Ishikawa (cell line): ENCODE measurements at regions not wholly inside any gene's neighbourhood (a gene's known extent, or its start where the extent isn't known, plus 50 kb on each side); places are given as distances from the start of the nearest gene placed in this dataset.

ENCODE experiments used
- CEBPB ChIP-seq: IDR thresholded peaks from 2 replicates; pipeline ENCODE4 v1.6.1; 2012
- CREB1 ChIP-seq: IDR thresholded peaks from 2 replicates; pipeline ENCODE4 v1.6.1; 2012; ENCODE audit warnings: low read depth
- EGR1 ChIP-seq: IDR thresholded peaks from 2 replicates; pipeline ENCODE4 v1.6.1; 2012
- EP300 ChIP-seq: IDR thresholded peaks from 2 replicates; pipeline ENCODE4 v1.6.1; 2012; ENCODE audit warnings: borderline replicate concordance
- RAD21 ChIP-seq: IDR thresholded peaks from 2 replicates; pipeline ENCODE4 v1.6.1; 2012; ENCODE audit warnings: low read depth
- TAF1 ChIP-seq: IDR thresholded peaks from 2 replicates; pipeline ENCODE4 v1.6.1; 2012; ENCODE audit warnings: low read depth, mild to moderate bottlenecking
- TCF12 ChIP-seq: IDR thresholded peaks from 2 replicates; pipeline ENCODE4 v1.6.1; 2012; ENCODE audit warnings: low read depth
- YY1 ChIP-seq: IDR thresholded peaks from 2 replicates; pipeline ENCODE4 v1.6.1; 2012; ENCODE audit warnings: low read depth
- TF ChIP-seq, protein P1 (sequence below): IDR thresholded peaks from 2 replicates; pipeline ENCODE4 v1.6.1; 2012; ENCODE audit warnings: low read depth, mild to moderate bottlenecking
- TF ChIP-seq, protein P2 (sequence below): IDR thresholded peaks from 2 replicates; pipeline ENCODE4 v1.6.1; 2012
- TF ChIP-seq, protein P3 (sequence below): IDR thresholded peaks from 2 replicates; pipeline ENCODE4 v1.6.1; 2012

DNA sequence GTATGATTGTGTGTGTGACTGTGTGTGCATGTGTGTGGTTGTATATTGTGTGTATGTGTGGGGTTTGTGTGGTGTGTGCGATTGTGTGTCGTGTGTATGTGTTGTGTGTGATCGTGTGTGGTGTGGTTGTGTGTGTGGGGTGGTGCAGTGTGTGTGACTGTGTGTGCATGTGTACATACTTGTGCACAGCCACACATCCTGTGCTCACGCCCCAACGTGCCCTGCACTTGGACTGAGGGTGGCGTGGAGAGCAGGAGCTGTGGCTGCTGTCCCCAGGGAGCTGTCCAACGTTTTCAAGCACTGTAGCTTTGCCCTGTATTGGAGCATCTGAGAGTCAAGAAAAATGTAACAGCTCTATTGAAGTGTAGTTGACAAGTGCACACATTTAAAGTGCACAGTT, 243.2 kb upstream of the HDAC4 start:
- TF ChIP-seq RAD21: no peak
- no peak for TF ChIP-seq YY1
- no peak for TF ChIP-seq EGR1
- TF ChIP-seq, protein P1, sequence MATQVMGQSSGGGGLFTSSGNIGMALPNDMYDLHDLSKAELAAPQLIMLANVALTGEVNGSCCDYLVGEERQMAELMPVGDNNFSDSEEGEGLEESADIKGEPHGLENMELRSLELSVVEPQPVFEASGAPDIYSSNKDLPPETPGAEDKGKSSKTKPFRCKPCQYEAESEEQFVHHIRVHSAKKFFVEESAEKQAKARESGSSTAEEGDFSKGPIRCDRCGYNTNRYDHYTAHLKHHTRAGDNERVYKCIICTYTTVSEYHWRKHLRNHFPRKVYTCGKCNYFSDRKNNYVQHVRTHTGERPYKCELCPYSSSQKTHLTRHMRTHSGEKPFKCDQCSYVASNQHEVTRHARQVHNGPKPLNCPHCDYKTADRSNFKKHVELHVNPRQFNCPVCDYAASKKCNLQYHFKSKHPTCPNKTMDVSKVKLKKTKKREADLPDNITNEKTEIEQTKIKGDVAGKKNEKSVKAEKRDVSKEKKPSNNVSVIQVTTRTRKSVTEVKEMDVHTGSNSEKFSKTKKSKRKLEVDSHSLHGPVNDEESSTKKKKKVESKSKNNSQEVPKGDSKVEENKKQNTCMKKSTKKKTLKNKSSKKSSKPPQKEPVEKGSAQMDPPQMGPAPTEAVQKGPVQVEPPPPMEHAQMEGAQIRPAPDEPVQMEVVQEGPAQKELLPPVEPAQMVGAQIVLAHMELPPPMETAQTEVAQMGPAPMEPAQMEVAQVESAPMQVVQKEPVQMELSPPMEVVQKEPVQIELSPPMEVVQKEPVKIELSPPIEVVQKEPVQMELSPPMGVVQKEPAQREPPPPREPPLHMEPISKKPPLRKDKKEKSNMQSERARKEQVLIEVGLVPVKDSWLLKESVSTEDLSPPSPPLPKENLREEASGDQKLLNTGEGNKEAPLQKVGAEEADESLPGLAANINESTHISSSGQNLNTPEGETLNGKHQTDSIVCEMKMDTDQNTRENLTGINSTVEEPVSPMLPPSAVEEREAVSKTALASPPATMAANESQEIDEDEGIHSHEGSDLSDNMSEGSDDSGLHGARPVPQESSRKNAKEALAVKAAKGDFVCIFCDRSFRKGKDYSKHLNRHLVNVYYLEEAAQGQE: peak; percentile 79
- TF ChIP-seq EP300: no peak
- no peak for TF ChIP-seq TCF12
- no peak for TF ChIP-seq CEBPB
- no peak for TF ChIP-seq TAF1
- TF ChIP-seq, protein P2, sequence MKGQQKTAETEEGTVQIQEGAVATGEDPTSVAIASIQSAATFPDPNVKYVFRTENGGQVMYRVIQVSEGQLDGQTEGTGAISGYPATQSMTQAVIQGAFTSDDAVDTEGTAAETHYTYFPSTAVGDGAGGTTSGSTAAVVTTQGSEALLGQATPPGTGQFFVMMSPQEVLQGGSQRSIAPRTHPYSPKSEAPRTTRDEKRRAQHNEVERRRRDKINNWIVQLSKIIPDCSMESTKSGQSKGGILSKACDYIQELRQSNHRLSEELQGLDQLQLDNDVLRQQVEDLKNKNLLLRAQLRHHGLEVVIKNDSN: no peak
- TF ChIP-seq, protein P3, sequence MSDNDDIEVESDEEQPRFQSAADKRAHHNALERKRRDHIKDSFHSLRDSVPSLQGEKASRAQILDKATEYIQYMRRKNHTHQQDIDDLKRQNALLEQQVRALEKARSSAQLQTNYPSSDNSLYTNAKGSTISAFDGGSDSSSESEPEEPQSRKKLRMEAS: no peak
- no peak for TF ChIP-seq CREB1
